ENCODE measurements at regions not wholly inside any gene's neighbourhood (a gene's known extent, or its start where the extent isn't known, plus 50 kb on each side); places are given as distances from the start of the nearest gene placed in this dataset.

- FAIRE-seq (no peak), DNase-seq (ENCODE audit: low read depth, low spot score) (no peak)
- intact Hi-C loops (cut with micrococcal nuclease) (no loop called here), dilution Hi-C loops (cut with MboI; ENCODE audit: extremely low pct_ligation_motif_present, low sequenced_read_pairs) (no loop called here)
- H3K79me2 ChIP-seq (ENCODE audit: control insufficient read depth, insufficient read depth, low read length): no peaks in the 10 kb centered on the region
- H3K36me3 ChIP-seq (ENCODE audit: control insufficient read depth in 2 of 2, extremely low read depth in 1 of 2, insufficient read depth in 2 of 2, low read length in 2 of 2): no peaks in the 10 kb centered on the region
- no peaks in the 10 kb centered on the region for H4K20me1 ChIP-seq (replicated peaks; ENCODE audit: control insufficient read depth, extremely low read depth, insufficient read depth, low read length)
- H3K9me1 ChIP-seq (replicated peaks; ENCODE audit: control insufficient read depth, extremely low read depth, insufficient read depth, low read length): no peaks in the 10 kb centered on the region
- no peak overlapping the region for H2AFZ ChIP-seq (ENCODE audit: low read depth, low read length)
- H3K27ac ChIP-seq (ENCODE audit: insufficient read depth, low read depth, low read length): no peak overlapping the region
- ChIA-PET POLR2A (no interaction called here), CTCF (no interaction called here)
- no peaks in the 10 kb centered on the region for H3K9me3 ChIP-seq (replicated peaks; ENCODE audit: control insufficient read depth, insufficient read depth, low read length)
- no peak for TF ChIP-seq MAX (IDR thresholded peaks at IDR 0.05; ENCODE audit: insufficient read depth, insufficient read length)
- TF ChIP-seq GATA2 (IDR thresholded peaks at IDR 0.05; ENCODE audit: insufficient read depth, insufficient read length, low read depth, low read length): no peak
- TF ChIP-seq EZH2 (IDR thresholded peaks at IDR 0.05; ENCODE audit: borderline replicate concordance, low read depth, low read length, severe bottlenecking): no peak
- no peak for TF ChIP-seq FOS (IDR thresholded peaks at IDR 0.05; ENCODE audit: borderline replicate concordance, insufficient read depth, low read length)
- TF ChIP-seq POLR2A (IDR thresholded peaks at IDR 0.05; ENCODE audit: low read depth, low read length): no peak
- no peak for TF ChIP-seq MYC (IDR thresholded peaks at IDR 0.05; ENCODE audit: low read depth, low read length)
- no peak for TF ChIP-seq JUN (IDR thresholded peaks at IDR 0.05; ENCODE audit: borderline replicate concordance, insufficient read depth, insufficient read length, low read depth)
- H3K4me3 ChIP-seq (replicated peaks in 1 of 3; ENCODE audit: insufficient read depth in 1 of 3, low read depth in 1 of 3, low read length in 3 of 3): no peak overlapping the region
- H3K4me1 ChIP-seq (ENCODE audit: control insufficient read depth, extremely low read depth, insufficient read depth, low read length): no peaks in the 10 kb centered on the region
- no peaks in the 10 kb centered on the region for H3K27me3 ChIP-seq (ENCODE audit: control insufficient read depth in 2 of 2, insufficient read depth in 2 of 2, low read length in 2 of 2)
- H3K4me2 ChIP-seq (ENCODE audit: insufficient read depth, low read length): no peak overlapping the region
- BruUV-seq (replicated peaks): no TSS peak
- H3K9ac ChIP-seq (replicated peaks; ENCODE audit: extremely low read depth, insufficient read depth, low read length): no peak overlapping the region
Observed at GRCh38 chr2:150008901-150009300, 421.3 kb upstream of the MMADHC start.

- Histone ChIP-seq H3K9me3 (replicated peaks; ENCODE audit: control insufficient read depth, insufficient read depth, low read length) (no peaks in the 10 kb centered on the region), H3K27ac (ENCODE audit: insufficient read depth, low read depth, low read length) (no peak overlapping the region), H3K9me1 (replicated peaks; ENCODE audit: control insufficient read depth, extremely low read depth, insufficient read depth, low read length) (no peaks in the 10 kb centered on the region), H3K4me1 (ENCODE audit: control insufficient read depth, extremely low read depth, insufficient read depth, low read length) (no peaks in the 10 kb centered on the region), H3K79me2 (ENCODE audit: control insufficient read depth, insufficient read depth, low read length) (no peaks in the 10 kb centered on the region), H2AFZ (ENCODE audit: low read depth, low read length) (no peak overlapping the region), H3K9ac (replicated peaks; ENCODE audit: extremely low read depth, insufficient read depth, low read length) (no peak overlapping the region), H3K4me3 (replicated peaks in 1 of 3; ENCODE audit: insufficient read depth in 1 of 3, low read depth in 1 of 3, low read length in 3 of 3) (no peak overlapping the region), H3K27me3 (ENCODE audit: control insufficient read depth in 2 of 2, insufficient read depth in 2 of 2, low read length in 2 of 2) (no peaks in the 10 kb centered on the region), H3K36me3 (ENCODE audit: control insufficient read depth in 2 of 2, extremely low read depth in 1 of 2, insufficient read depth in 2 of 2, low read length in 2 of 2) (no peaks in the 10 kb centered on the region), H3K4me2 (ENCODE audit: insufficient read depth, low read length) (no peak overlapping the region), H4K20me1 (replicated peaks; ENCODE audit: control insufficient read depth, extremely low read depth, insufficient read depth, low read length) (no peaks in the 10 kb centered on the region)
- DNase-seq (ENCODE audit: low read depth, low spot score): no peak
- intact Hi-C loops (cut with micrococcal nuclease) (no loop called here), dilution Hi-C loops (cut with MboI; ENCODE audit: extremely low pct_ligation_motif_present, low sequenced_read_pairs) (no loop called here)
- no TSS peak for BruUV-seq (replicated peaks)
- POLR2A ChIA-PET: no interaction called here
- CTCF ChIA-PET: no interaction called here
- TF ChIP-seq JUN (IDR thresholded peaks at IDR 0.05; ENCODE audit: borderline replicate concordance, insufficient read depth, insufficient read length, low read depth) (no peak), CTCF (IDR thresholded peaks at IDR 0.05; ENCODE audit: extremely low read depth in 1 of 2, insufficient read depth in 1 of 2, low read depth in 1 of 2, low read length in 2 of 2) (no peak), GATA2 (IDR thresholded peaks at IDR 0.05; ENCODE audit: insufficient read depth, insufficient read length, low read depth, low read length) (no peak), EZH2 (IDR thresholded peaks at IDR 0.05; ENCODE audit: borderline replicate concordance, low read depth, low read length, severe bottlenecking) (no peak), MAX (IDR thresholded peaks at IDR 0.05; ENCODE audit: insufficient read depth, insufficient read length) (no peak), POLR2A (IDR thresholded peaks at IDR 0.05; ENCODE audit: low read depth, low read length) (no peak), FOS (IDR thresholded peaks at IDR 0.05; ENCODE audit: borderline replicate concordance, insufficient read depth, low read length) (no peak), POLR2AphosphoS5 (IDR thresholded peaks at IDR 0.05; ENCODE audit: insufficient read depth, low read depth, low read length) (no peak), MYC (IDR thresholded peaks at IDR 0.05; ENCODE audit: low read depth, low read length) (no peak)
- no peak for FAIRE-seq
Observed at GRCh38 chr2:150007815-150008430, 420.3 kb upstream of the MMADHC start.
